ENCODE measurements at regions not wholly inside any gene's neighbourhood (a gene's known extent, or its start where the extent isn't known, plus 50 kb on each side); places are given as distances from the start of the nearest gene placed in this dataset.

DNA sequence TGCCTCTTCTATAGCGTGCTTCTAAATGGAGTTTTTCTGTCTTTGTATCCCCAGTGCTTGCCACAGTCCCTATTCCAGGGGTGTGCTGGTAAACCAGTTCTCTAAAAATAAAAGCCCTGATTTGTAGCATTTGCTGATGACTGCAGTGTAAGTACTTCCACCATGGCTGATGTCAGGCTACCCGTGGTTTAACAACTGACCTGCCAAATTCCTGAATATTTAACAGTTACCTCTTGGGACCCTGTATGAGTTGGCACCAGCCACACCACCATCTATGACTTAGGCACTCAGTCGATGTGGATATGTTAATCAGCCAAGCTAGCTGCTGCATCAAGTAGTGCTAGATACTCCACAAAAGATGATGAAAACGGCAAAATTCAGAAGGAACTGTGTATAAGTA, 94.0 kb upstream of the MTNR1B start:
- TF ChIP-seq, protein P1, sequence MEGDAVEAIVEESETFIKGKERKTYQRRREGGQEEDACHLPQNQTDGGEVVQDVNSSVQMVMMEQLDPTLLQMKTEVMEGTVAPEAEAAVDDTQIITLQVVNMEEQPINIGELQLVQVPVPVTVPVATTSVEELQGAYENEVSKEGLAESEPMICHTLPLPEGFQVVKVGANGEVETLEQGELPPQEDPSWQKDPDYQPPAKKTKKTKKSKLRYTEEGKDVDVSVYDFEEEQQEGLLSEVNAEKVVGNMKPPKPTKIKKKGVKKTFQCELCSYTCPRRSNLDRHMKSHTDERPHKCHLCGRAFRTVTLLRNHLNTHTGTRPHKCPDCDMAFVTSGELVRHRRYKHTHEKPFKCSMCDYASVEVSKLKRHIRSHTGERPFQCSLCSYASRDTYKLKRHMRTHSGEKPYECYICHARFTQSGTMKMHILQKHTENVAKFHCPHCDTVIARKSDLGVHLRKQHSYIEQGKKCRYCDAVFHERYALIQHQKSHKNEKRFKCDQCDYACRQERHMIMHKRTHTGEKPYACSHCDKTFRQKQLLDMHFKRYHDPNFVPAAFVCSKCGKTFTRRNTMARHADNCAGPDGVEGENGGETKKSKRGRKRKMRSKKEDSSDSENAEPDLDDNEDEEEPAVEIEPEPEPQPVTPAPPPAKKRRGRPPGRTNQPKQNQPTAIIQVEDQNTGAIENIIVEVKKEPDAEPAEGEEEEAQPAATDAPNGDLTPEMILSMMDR (IDR thresholded peaks at IDR 0.05; ENCODE audit: low read depth, low read length, missing input control) = no peak
- TF ChIP-seq GABPA (IDR thresholded peaks at IDR 0.05 in 1 of 2, conservative IDR thresholded peaks at IDR 0.05 in 1 of 2) (no peak), NR2F2 (IDR thresholded peaks at IDR 0.05) (no peak), SP1 (IDR thresholded peaks at IDR 0.05) (no peak), TAF1 (conservative IDR thresholded peaks at IDR 0.05) (no peak), HNF4G (IDR thresholded peaks at IDR 0.05) (no peak)
- TF ChIP-seq, protein P2, sequence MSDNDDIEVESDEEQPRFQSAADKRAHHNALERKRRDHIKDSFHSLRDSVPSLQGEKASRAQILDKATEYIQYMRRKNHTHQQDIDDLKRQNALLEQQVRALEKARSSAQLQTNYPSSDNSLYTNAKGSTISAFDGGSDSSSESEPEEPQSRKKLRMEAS (IDR thresholded peaks at IDR 0.05) = no peak
- TF ChIP-seq, protein P3, sequence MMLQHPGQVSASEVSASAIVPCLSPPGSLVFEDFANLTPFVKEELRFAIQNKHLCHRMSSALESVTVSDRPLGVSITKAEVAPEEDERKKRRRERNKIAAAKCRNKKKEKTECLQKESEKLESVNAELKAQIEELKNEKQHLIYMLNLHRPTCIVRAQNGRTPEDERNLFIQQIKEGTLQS (IDR thresholded peaks at IDR 0.05) = no peak
- TF ChIP-seq, protein P4, sequence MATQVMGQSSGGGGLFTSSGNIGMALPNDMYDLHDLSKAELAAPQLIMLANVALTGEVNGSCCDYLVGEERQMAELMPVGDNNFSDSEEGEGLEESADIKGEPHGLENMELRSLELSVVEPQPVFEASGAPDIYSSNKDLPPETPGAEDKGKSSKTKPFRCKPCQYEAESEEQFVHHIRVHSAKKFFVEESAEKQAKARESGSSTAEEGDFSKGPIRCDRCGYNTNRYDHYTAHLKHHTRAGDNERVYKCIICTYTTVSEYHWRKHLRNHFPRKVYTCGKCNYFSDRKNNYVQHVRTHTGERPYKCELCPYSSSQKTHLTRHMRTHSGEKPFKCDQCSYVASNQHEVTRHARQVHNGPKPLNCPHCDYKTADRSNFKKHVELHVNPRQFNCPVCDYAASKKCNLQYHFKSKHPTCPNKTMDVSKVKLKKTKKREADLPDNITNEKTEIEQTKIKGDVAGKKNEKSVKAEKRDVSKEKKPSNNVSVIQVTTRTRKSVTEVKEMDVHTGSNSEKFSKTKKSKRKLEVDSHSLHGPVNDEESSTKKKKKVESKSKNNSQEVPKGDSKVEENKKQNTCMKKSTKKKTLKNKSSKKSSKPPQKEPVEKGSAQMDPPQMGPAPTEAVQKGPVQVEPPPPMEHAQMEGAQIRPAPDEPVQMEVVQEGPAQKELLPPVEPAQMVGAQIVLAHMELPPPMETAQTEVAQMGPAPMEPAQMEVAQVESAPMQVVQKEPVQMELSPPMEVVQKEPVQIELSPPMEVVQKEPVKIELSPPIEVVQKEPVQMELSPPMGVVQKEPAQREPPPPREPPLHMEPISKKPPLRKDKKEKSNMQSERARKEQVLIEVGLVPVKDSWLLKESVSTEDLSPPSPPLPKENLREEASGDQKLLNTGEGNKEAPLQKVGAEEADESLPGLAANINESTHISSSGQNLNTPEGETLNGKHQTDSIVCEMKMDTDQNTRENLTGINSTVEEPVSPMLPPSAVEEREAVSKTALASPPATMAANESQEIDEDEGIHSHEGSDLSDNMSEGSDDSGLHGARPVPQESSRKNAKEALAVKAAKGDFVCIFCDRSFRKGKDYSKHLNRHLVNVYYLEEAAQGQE (IDR thresholded peaks at IDR 0.05) = no peak
- TF ChIP-seq, protein P5, sequence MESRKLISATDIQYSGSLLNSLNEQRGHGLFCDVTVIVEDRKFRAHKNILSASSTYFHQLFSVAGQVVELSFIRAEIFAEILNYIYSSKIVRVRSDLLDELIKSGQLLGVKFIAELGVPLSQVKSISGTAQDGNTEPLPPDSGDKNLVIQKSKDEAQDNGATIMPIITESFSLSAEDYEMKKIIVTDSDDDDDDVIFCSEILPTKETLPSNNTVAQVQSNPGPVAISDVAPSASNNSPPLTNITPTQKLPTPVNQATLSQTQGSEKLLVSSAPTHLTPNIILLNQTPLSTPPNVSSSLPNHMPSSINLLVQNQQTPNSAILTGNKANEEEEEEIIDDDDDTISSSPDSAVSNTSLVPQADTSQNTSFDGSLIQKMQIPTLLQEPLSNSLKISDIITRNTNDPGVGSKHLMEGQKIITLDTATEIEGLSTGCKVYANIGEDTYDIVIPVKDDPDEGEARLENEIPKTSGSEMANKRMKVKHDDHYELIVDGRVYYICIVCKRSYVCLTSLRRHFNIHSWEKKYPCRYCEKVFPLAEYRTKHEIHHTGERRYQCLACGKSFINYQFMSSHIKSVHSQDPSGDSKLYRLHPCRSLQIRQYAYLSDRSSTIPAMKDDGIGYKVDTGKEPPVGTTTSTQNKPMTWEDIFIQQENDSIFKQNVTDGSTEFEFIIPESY (IDR thresholded peaks at IDR 0.05) = no peak

Measured in liver (tissue), 3 donors.